Panc1 (cell line): ENCODE measurements at regions not wholly inside any gene's neighbourhood (a gene's known extent, or its start where the extent isn't known, plus 50 kb on each side); places are given as distances from the start of the nearest gene placed in this dataset.

Experiments used
- CTCF ChIP-seq: fragments of 450-650 bp; IDR thresholded peaks from 2 replicates; pipeline ENCODE4 v1.5.1; 2017; ENCODE audit warnings: mild to moderate bottlenecking
- POLR2AphosphoS5 ChIP-seq: IDR thresholded peaks from 2 replicates; pipeline ENCODE4 v1.6.1; 2012; ENCODE audit warnings: mild to moderate bottlenecking, low read depth, low read length, moderate library complexity
- REST ChIP-seq, 2 experiments: IDR thresholded peaks; 2 replicates each; pipeline ENCODE4 v1.6.1; 2011 to 2012; ENCODE audit warnings: low read depth in 2 of 2, control low read depth in 1 of 2, low read length in 1 of 2, mild to moderate bottlenecking in 1 of 2, moderate library complexity in 1 of 2; ENCODE audit not compliant: insufficient read depth in 1 of 2
- SIN3A ChIP-seq: IDR thresholded peaks from 2 replicates; pipeline ENCODE4 v1.6.1; 2012; ENCODE audit warnings: low read depth, mild to moderate bottlenecking, low read length, moderate library complexity, borderline replicate concordance; ENCODE audit not compliant: insufficient read depth

GRCh38 chr6:167670938-167671338, 155.8 kb upstream of the AFDN start:
- no peak for TF ChIP-seq SIN3A
- TF ChIP-seq CTCF = no peak
- no peak for TF ChIP-seq POLR2AphosphoS5
- no peak for TF ChIP-seq REST (IDR thresholded peaks at IDR 0.05; ENCODE audit: insufficient read depth in 1 of 2, low read depth in 2 of 2, low read length in 1 of 2)
